NCI-H82 treated with DMSO at 0.1 percent for 48 hours (cell line): ENCODE measurements at regions not wholly inside any gene's neighbourhood (a gene's known extent, or its start where the extent isn't known, plus 50 kb on each side); places are given as distances from the start of the nearest gene placed in this dataset.
"Not testable (repeated sequence)": the region's sequence is repeated elsewhere in the genome, so short reads cannot be mapped to it uniquely, and the experiment has no call there.

Experiments used
- DNase-seq: peaks from one replicate; lab custom pipeline; 2025; ENCODE audit not compliant: unreplicated experiment; lab: John Stamatoyannopoulos, UW

- DNase-seq, result no peak
Measured at GRCh38 chr3:20657560-20657959, 471.6 kb upstream of the SGO1 start.

DNA sequence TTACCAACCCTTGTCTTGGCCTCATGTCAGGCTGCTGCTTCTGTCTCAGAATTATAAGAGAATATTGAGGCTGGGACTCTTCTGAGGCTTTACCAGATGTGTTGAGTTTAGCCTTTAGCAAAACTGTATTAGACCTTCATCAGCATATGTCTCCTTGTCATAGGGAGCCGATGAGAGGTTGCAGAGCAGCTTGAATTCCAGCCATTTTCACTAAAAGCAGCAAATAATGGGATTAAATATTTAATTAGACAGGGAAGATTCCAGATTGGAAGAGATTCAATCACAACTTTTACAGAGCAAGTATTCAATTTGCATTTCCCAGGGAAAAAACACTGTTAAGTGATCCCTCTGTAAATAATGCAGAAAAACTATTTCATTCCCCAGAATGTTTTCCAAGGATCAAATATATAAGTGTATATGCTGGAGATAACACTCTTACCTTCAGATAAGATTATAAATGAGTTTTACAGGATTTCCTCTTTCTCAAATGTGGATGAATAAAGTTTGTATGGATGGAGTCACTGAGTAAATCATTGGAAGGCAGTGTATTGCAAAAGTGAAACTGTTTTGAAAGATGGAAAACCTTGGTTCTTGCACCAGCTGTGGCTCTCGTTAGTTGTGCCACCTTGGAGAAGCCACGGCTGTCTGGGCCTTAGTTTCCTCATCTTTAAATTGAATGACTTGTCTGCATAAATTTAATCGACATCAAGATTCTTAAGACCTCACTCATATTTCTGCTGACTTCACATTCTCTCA, 466.4 kb upstream of the SGO1 start:
- DNase-seq, result no peak

GRCh38 chr3:20648921-20649381, 462.9 kb upstream of the SGO1 start:
- DNase-seq, result no peak

GRCh38 chr3:20648294-20648693, 462.3 kb upstream of the SGO1 start:
- DNase-seq, result peak; percentile 62

DNA sequence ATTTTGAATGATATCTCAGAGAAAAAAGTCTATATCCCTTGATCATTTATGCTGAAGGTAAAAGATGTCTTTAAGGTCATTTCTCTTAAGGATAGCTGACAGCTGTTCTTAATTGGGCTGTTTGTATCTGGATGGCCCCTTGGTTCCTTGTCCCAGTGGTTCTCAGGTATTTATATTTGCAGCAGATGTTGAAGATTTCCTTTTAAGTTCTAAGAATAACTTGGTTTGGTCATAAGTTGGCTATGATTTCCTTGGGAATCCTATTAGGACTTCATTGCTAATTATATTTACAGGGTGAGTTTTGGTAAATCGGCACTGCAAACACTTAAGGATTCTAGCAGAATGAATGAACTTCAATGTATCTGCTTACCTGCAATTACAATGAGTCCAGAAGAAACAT, 460.4 kb upstream of the SGO1 start:
- no peak for DNase-seq

GRCh38 chr3:20645340-20645739, 459.3 kb upstream of the SGO1 start:
- no peak for DNase-seq

- DNase-seq, result no peak
Measured at GRCh38 chr3:20637729-20638128, 451.7 kb upstream of the SGO1 start.

- no peak for DNase-seq
Measured at GRCh38 chr3:20622304-20622703, 436.3 kb upstream of the SGO1 start.

GRCh38 chr3:20618621-20619020, 432.6 kb upstream of the SGO1 start:
- DNase-seq, result peak; percentile 5

GRCh38 chr3:20618181-20618580, 432.2 kb upstream of the SGO1 start:
- DNase-seq, result not testable (repeated sequence)

- DNase-seq, result not testable (repeated sequence)
Measured at GRCh38 chr3:20615982-20616381, 430.0 kb upstream of the SGO1 start.

DNA sequence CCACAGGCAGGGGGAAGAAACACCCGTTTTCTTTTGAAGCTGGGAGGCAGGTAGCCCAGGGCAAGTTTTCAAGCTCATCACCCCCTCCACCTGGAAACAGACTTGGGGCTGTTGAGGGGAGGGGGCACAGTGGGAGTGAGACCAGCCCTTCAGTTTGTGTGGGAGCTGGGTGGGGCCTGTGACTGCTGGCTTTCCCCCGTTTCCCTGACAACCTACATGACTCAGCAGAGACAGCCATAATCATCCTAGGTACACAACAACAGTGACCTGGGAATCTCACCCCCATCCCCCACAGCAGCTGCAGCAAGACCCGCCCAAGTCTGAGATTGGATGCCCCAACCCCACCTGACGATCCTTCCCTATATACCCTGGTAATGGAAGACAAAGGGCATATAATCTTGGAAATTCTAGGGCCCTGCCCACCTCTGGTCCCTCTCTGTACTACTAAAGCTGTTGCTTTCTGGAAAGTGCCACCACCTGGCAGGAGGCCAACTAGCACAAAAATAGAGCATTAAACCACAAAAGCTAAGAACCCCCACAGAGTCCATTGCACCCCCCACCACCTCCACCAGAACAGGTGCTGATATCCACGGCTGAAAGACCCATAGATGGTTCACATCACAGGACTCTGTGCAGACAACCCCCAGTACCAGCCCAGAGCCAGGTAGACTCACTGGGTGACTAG, 422.2 kb upstream of the SGO1 start:
- DNase-seq, result no peak

- DNase-seq, result no peak
Measured at GRCh38 chr3:20604659-20605058, 418.7 kb upstream of the SGO1 start.

DNA sequence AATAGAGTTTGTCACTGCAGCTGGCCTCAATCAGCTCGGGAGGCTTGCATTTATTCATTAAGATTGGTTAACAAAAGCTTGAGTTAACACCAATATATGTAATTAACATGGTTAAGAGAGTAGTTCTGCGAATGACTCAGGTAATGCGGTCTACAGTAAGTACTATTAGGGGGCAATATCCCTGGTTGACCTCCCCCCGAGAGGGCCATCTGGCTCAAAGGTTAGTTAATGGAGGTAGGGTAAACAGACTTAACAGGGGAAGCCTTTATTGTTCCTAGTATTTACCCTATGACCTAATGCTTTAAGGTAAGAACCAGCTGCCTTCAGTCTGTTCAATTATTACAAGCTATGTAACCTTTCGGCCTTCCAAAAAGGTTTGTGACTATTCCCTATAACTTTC, 403.3 kb upstream of the SGO1 start:
- DNase-seq, result no peak

DNA sequence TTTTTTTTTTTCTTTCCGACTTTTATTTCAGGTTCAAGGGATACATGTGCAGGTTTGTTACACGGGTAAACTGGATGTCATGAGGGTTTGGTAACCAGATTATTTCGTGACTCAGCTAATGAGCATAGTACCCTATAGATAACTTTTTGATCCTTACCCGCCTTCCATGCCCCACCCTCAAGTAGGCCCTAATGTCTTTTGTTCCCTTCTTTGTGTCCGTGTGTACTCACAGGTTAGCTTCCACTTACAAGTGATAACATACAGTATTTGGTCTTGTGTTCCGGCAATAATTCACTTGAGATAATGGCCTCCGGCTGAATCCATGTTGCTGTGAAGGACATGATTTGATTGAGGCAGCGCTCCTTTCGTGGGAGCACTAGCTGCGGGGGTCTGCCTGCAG, 402.8 kb upstream of the SGO1 start:
- no peak for DNase-seq

GRCh38 chr3:20583648-20584047, 397.6 kb upstream of the SGO1 start:
- DNase-seq, result no peak

DNA sequence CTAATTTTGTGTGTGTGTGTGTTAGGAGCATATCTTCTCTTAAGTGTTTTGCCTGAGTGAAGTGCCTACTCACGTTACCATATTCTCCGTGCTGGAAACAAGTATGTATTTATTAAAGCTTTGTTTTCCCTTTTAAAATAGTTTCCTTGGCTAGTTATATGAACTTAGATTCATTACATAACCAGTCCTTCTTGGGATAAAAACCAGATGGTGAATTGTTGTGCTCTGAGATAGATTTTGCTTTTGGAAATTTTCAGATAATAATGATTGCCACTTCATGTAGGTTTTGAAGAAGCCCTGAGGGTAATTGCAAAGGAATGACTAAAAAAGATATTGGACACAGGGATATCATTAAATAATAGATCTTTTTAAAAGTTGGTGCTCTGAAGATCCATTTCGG, 390.2 kb upstream of the SGO1 start:
- DNase-seq, result no peak

- DNase-seq, result no peak
Measured at GRCh38 chr3:20575146-20575545, 389.1 kb upstream of the SGO1 start.

DNA sequence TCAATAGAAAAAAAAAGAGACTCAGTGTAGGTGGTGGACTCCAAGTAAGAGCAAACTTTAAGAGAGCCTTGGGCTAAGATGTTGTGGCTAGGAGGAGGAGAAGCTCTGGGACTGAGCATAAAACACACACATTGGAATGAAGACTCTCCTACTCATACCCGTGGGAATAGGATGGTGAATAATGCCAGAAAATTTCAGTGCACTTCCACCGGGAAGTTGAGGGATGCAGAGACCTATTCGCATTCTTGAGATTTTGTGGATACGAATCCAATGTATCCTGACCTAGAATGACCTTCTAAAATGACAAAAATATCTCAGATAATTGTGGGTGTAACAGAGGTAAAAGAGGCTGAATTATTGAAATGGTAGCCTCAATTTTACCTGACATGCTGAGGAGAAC, 388.7 kb upstream of the SGO1 start:
- DNase-seq, result no peak

DNA sequence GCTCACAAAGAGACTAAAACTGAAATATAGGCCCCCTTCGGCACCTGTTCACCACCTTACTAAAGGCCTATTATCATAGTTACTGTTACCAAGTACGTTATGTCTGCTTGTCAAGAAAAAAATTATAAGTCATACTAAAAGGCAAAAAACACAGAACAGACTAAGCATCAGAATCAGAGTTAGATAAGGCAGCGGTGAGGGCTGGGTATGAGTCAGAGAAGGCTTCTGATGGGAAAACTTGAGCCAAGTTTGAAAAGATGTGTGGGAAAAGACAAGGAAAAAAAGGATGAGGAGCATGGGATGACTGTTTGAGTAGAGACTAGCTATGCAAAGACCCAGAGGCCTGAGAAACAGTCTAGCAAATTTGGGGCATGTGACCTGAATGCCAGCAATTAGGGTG, 387.2 kb upstream of the SGO1 start:
- no peak for DNase-seq

DNA sequence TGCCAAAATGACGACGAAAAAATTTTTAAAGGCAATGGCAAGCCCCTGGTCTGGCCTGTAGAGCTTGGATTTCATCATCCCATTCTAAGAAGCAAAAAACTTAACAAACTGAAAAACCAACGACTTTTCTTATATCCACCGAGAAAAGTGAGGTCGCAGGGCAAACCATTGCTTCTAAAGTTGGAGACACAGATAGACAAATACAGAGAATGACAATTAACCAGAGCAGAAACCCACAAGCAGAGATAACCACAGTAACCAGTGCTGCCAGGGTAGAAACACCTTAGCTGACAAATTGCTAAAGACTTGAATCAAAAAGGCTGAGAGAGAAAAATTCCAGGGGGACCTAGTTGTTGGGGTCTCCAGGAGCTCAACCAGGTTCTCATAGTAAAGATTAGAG, 386.5 kb upstream of the SGO1 start:
- no peak for DNase-seq

GRCh38 chr3:20569310-20569709, 383.3 kb upstream of the SGO1 start:
- DNase-seq, result no peak

GRCh38 chr3:20564966-20565365, 379.0 kb upstream of the SGO1 start:
- no peak for DNase-seq
